HL-60 (cell line): ENCODE measurements at regions not wholly inside any gene's neighbourhood (a gene's known extent, or its start where the extent isn't known, plus 50 kb on each side); places are given as distances from the start of the nearest gene placed in this dataset.
A peak's percentile ranks its signal among the peaks of the same experiment; 100 is the strongest.

Experiments
- DNase-seq, 2 experiments: peaks; one replicate each; pipeline ENCODE4 v3.0.0-alpha.2; 2010 to 2020; ENCODE audit warnings: low read depth in 1 of 2, low spot score in 1 of 2
- H3K27ac ChIP-seq: fragments of 250-450 bp; sonication (Bioruptor Pico); replicated peaks from 2 replicates; pipeline ENCODE4 v1.5.1; 2020; ENCODE audit warnings: mild to moderate bottlenecking, moderate library complexity
- H3K27me3 ChIP-seq: fragments of 250-450 bp; sonication (Bioruptor Pico); 2 replicates; pipeline ENCODE4 v1.5.1; 2021; ENCODE audit warnings: mild to moderate bottlenecking, moderate library complexity; ENCODE audit not compliant: insufficient read depth, poor library complexity, severe bottlenecking
- H3K4me3 ChIP-seq: replicated peaks from 2 replicates; pipeline ENCODE4 v1.5.1; 2011; ENCODE audit warnings: mild to moderate bottlenecking, control low read depth, low read length; ENCODE audit not compliant: insufficient read depth
- GABPA ChIP-seq: IDR thresholded peaks from 2 replicates; pipeline ENCODE4 v1.6.1; 2012; ENCODE audit warnings: low read depth
- POLR2AphosphoS5 ChIP-seq: IDR thresholded peaks from 2 replicates; pipeline ENCODE4 v1.6.1; 2012; ENCODE audit warnings: low read depth
- SPI1 ChIP-seq: IDR thresholded peaks from 2 replicates; pipeline ENCODE4 v1.6.1; 2012; ENCODE audit warnings: low read depth, mild to moderate bottlenecking, borderline replicate concordance
- TF ChIP-seq, protein P1 (sequence below): IDR thresholded peaks from 2 replicates; pipeline ENCODE4 v1.6.1; 2012; ENCODE audit warnings: low read depth; ENCODE audit not compliant: insufficient replicate concordance
- TF ChIP-seq, protein P2 (sequence below): IDR thresholded peaks from one replicate; pipeline ENCODE4 v1.5.1; 2011; ENCODE audit warnings: low read length, control low read depth, inconsistent platforms; ENCODE audit not compliant: insufficient read depth

DNA sequence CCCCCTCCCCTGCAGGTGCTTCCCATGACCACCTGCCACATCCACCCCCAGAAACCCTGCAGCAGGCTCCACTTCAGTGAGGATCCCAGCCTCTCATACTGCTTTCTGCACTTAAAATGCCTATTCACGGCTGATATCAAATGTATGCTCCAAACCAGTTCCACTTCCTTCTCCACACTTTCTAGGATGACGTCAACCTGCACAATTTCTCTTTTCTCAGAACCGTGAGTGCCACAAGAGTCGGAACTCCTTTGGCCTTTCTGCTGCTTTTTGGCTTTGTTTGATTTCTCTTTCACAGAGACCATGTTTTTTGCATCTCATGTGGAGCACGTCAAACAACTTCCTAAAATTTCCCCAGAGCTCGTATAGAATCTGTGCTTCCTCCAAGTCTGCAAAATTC is 378.8 kb upstream of the TNRC6C start:
- Histone ChIP-seq H3K27ac (no peak overlapping the region), H3K4me3 (no peak overlapping the region), H3K27me3 (no peaks in the 10 kb centered on the region)
- TF ChIP-seq POLR2AphosphoS5 (no peak), SPI1 (peak; percentile 38)
- no peak for DNase-seq

GRCh38 chr17:77580531-77581270 is 377.8 kb upstream of the TNRC6C start:
- Histone ChIP-seq H3K4me3 (no peak overlapping the region), H3K27me3 (no peaks in the 10 kb centered on the region), H3K27ac (no peak overlapping the region)
- DNase-seq, result no peak
- no peak for TF ChIP-seq GABPA
- TF ChIP-seq, protein P1, sequence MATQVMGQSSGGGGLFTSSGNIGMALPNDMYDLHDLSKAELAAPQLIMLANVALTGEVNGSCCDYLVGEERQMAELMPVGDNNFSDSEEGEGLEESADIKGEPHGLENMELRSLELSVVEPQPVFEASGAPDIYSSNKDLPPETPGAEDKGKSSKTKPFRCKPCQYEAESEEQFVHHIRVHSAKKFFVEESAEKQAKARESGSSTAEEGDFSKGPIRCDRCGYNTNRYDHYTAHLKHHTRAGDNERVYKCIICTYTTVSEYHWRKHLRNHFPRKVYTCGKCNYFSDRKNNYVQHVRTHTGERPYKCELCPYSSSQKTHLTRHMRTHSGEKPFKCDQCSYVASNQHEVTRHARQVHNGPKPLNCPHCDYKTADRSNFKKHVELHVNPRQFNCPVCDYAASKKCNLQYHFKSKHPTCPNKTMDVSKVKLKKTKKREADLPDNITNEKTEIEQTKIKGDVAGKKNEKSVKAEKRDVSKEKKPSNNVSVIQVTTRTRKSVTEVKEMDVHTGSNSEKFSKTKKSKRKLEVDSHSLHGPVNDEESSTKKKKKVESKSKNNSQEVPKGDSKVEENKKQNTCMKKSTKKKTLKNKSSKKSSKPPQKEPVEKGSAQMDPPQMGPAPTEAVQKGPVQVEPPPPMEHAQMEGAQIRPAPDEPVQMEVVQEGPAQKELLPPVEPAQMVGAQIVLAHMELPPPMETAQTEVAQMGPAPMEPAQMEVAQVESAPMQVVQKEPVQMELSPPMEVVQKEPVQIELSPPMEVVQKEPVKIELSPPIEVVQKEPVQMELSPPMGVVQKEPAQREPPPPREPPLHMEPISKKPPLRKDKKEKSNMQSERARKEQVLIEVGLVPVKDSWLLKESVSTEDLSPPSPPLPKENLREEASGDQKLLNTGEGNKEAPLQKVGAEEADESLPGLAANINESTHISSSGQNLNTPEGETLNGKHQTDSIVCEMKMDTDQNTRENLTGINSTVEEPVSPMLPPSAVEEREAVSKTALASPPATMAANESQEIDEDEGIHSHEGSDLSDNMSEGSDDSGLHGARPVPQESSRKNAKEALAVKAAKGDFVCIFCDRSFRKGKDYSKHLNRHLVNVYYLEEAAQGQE, result no peak
- no peak for TF ChIP-seq POLR2AphosphoS5
- TF ChIP-seq SPI1, result no peak
- TF ChIP-seq, protein P2, sequence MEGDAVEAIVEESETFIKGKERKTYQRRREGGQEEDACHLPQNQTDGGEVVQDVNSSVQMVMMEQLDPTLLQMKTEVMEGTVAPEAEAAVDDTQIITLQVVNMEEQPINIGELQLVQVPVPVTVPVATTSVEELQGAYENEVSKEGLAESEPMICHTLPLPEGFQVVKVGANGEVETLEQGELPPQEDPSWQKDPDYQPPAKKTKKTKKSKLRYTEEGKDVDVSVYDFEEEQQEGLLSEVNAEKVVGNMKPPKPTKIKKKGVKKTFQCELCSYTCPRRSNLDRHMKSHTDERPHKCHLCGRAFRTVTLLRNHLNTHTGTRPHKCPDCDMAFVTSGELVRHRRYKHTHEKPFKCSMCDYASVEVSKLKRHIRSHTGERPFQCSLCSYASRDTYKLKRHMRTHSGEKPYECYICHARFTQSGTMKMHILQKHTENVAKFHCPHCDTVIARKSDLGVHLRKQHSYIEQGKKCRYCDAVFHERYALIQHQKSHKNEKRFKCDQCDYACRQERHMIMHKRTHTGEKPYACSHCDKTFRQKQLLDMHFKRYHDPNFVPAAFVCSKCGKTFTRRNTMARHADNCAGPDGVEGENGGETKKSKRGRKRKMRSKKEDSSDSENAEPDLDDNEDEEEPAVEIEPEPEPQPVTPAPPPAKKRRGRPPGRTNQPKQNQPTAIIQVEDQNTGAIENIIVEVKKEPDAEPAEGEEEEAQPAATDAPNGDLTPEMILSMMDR, result no peak

GRCh38 chr17:77581480-77581879 is 377.0 kb upstream of the TNRC6C start:
- Histone ChIP-seq H3K27me3 (no peaks in the 10 kb centered on the region), H3K4me3 (no peak overlapping the region), H3K27ac (no peak overlapping the region)
- no peak for DNase-seq
- TF ChIP-seq, protein P1, result no peak

- TF ChIP-seq GABPA (no peak), POLR2AphosphoS5 (no peak)
Measured at GRCh38 chr17:77585142-77585860, 373.2 kb upstream of the TNRC6C start.

GRCh38 chr17:77590951-77591735 is 367.4 kb upstream of the TNRC6C start:
- Histone ChIP-seq H3K4me3 (no peak overlapping the region), H3K27me3 (peaks cover 5% of the 10 kb centered on the region), H3K27ac (no peak overlapping the region)
- DNase-seq, result no peak
- no peak for TF ChIP-seq GABPA
- TF ChIP-seq SPI1, result no peak
- TF ChIP-seq, protein P1, result no peak
- TF ChIP-seq, protein P2, result no peak
- no peak for TF ChIP-seq POLR2AphosphoS5

More at GRCh38 chr17:77585142-77585860, 373.2 kb upstream of the TNRC6C start:
- Histone ChIP-seq H3K27ac (no peak overlapping the region), H3K4me3 (no peak overlapping the region), H3K27me3 (no peaks in the 10 kb centered on the region)
- DNase-seq, result no peak
